ENCODE measurements at regions not wholly inside any gene's neighbourhood (a gene's known extent, or its start where the extent isn't known, plus 50 kb on each side); places are given as distances from the start of the nearest gene placed in this dataset.

DNA sequence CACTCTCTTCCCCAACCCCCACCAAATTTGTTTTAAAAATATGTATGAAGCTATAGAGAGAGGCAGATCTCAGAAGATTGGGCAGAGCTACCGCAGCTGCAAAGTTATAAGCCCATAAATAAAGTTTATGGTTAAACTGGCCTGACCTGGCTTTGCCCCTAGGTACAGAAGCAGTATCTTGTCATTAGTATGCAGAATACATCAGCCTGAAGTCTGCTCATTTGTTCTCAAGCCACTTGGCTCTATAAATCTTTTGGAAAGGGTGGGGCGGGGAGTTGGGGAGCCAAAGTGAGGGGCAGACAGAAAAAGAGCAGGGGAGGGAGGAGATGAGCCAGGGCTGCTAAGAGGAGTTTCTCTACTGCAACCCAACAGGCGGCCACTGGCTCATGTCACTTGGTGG is 113.2 kb downstream of the SOX9 start:
- ATAC-seq (ENCODE audit: insufficient read depth, low FRiP score) (no peak), DNase-seq (peak in 1 of 3 donors; percentile 22)
- Histone ChIP-seq H3K27me3 (ENCODE audit: control insufficient read depth in 3 of 3, insufficient read depth in 3 of 3, low read length in 2 of 3) (no peaks in the 10 kb centered on the region), H3K36me3 (ENCODE audit: control insufficient read depth in 4 of 4, insufficient read depth in 4 of 4, low read length in 4 of 4) (no peaks in the 10 kb centered on the region), H3K27ac (ENCODE audit: low read depth in 1 of 2, low read length in 1 of 2) (no peak overlapping the region), H3K4me1 (ENCODE audit: control insufficient read depth in 5 of 5, insufficient read depth in 5 of 5, low read length in 5 of 5) (peaks cover 0 to 22% (median 2%) of the 10 kb centered on the region in 5 donors), H3K4me3 (no peak overlapping the region), H3K9ac (ENCODE audit: insufficient read depth in 1 of 2, low read length in 2 of 2) (no peak overlapping the region), H3K9me3 (ENCODE audit: control insufficient read depth in 4 of 4, insufficient read depth in 3 of 4, low read length in 3 of 4) (peaks cover 0 to 8% (median under 1%) of the 10 kb centered on the region in 4 donors)
- WGBS, 2 donors = 75 to 79% methylated on average over 3 of the region's 3 CpGs
- TF ChIP-seq, protein P1, sequence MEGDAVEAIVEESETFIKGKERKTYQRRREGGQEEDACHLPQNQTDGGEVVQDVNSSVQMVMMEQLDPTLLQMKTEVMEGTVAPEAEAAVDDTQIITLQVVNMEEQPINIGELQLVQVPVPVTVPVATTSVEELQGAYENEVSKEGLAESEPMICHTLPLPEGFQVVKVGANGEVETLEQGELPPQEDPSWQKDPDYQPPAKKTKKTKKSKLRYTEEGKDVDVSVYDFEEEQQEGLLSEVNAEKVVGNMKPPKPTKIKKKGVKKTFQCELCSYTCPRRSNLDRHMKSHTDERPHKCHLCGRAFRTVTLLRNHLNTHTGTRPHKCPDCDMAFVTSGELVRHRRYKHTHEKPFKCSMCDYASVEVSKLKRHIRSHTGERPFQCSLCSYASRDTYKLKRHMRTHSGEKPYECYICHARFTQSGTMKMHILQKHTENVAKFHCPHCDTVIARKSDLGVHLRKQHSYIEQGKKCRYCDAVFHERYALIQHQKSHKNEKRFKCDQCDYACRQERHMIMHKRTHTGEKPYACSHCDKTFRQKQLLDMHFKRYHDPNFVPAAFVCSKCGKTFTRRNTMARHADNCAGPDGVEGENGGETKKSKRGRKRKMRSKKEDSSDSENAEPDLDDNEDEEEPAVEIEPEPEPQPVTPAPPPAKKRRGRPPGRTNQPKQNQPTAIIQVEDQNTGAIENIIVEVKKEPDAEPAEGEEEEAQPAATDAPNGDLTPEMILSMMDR (IDR thresholded peaks at IDR 0.05; ENCODE audit: control extremely low read depth, extremely low read depth) = no peak

- Histone ChIP-seq H3K4me3 (no peak overlapping the region), H3K27me3 (ENCODE audit: control insufficient read depth in 3 of 3, insufficient read depth in 3 of 3, low read length in 2 of 3) (no peaks in the 10 kb centered on the region), H3K9me3 (ENCODE audit: control insufficient read depth in 4 of 4, insufficient read depth in 3 of 4, low read length in 3 of 4) (peaks cover 0 to 12% (median under 1%) of the 10 kb centered on the region in 4 donors), H3K4me1 (ENCODE audit: control insufficient read depth in 5 of 5, insufficient read depth in 5 of 5, low read length in 5 of 5) (peaks cover 0 to 22% (median 2%) of the 10 kb centered on the region in 5 donors), H3K9ac (ENCODE audit: insufficient read depth in 1 of 2, low read length in 2 of 2) (no peak overlapping the region), H3K27ac (ENCODE audit: low read depth in 1 of 2, low read length in 1 of 2) (no peak overlapping the region), H3K36me3 (ENCODE audit: control insufficient read depth in 4 of 4, insufficient read depth in 4 of 4, low read length in 4 of 4) (no peaks in the 10 kb centered on the region)
- TF ChIP-seq, protein P1 (IDR thresholded peaks at IDR 0.05; ENCODE audit: control extremely low read depth, extremely low read depth) = no peak
- 67 to 75% methylated on average over 5 of the region's 5 CpGs for WGBS, 2 donors
- ATAC-seq (ENCODE audit: insufficient read depth, low FRiP score) (no peak), DNase-seq (peak in 1 of 3 donors; percentile 29)
These were observed 114.2 kb downstream of the SOX9 start for GRCh38 chr17:72234985-72235384.

GRCh38 chr17:72236980-72237633 is 116.3 kb downstream of the SOX9 start:
- Histone ChIP-seq H3K4me3 (no peak overlapping the region), H3K9me3 (ENCODE audit: control insufficient read depth in 4 of 4, insufficient read depth in 3 of 4, low read length in 3 of 4) (peaks cover 0 to 14% (median under 1%) of the 10 kb centered on the region in 4 donors), H3K36me3 (ENCODE audit: control insufficient read depth in 4 of 4, insufficient read depth in 4 of 4, low read length in 4 of 4) (no peaks in the 10 kb centered on the region), H3K27ac (ENCODE audit: low read depth in 1 of 2, low read length in 1 of 2) (no peak overlapping the region), H3K4me1 (ENCODE audit: control insufficient read depth in 5 of 5, insufficient read depth in 5 of 5, low read length in 5 of 5) (peaks cover 0 to 22% (median 2%) of the 10 kb centered on the region in 5 donors), H3K27me3 (ENCODE audit: control insufficient read depth in 3 of 3, insufficient read depth in 3 of 3, low read length in 2 of 3) (no peaks in the 10 kb centered on the region), H3K9ac (ENCODE audit: insufficient read depth in 1 of 2, low read length in 2 of 2) (no peak overlapping the region)
- DNase-seq = peak; percentile 76 to 88 (median 78)
- TF ChIP-seq, protein P1 (IDR thresholded peaks at IDR 0.05; ENCODE audit: control extremely low read depth, extremely low read depth) = no peak
- no peak for ATAC-seq (ENCODE audit: insufficient read depth, low FRiP score)
- WGBS, 2 donors = 26 to 30% methylated on average over 13 of the region's 13 CpGs
